Adrenal gland (tissue), 5 donors: ENCODE measurements at regions not wholly inside any gene's neighbourhood (a gene's known extent, or its start where the extent isn't known, plus 50 kb on each side); places are given as distances from the start of the nearest gene placed in this dataset.

Experiments used
- CTCF ChIP-seq, 6 experiments: fragments of 450-650 bp in 4 of 6; fragments of 200-600 bp in 2 of 6; sonication (generic) in 1 of 6; IDR thresholded peaks; 1 replicate in 5 of 6; 2 replicates in 1 of 6; pipeline versions ENCODE4 v1.5.1 to v1.8.0; 2016 to 2021; ENCODE audit warnings: antibody characterized with exemption in 6 of 6, mild to moderate bottlenecking in 2 of 6, moderate library complexity in 1 of 6
- POLR2A ChIP-seq, 2 donors: fragments of 450-650 bp; IDR thresholded peaks; one replicate each; pipeline ENCODE4 v1.6.1; 2017; ENCODE audit warnings: antibody characterized with exemption in 2 of 2, mild to moderate bottlenecking in 2 of 2, moderate library complexity in 1 of 2
- donor health status: DM: no; HTN: no; CAD: no.

- TF ChIP-seq POLR2A (IDR thresholded peaks at IDR 0.05) (no peak), CTCF (IDR thresholded peaks at IDR 0.05) (no peak)
Observed at GRCh38 chr2:188721784-188722183, 252.4 kb upstream of the COL3A1 start.
